Endothelial cell of umbilical vein (primary cell): ENCODE measurements at regions not wholly inside any gene's neighbourhood (a gene's known extent, or its start where the extent isn't known, plus 50 kb on each side); places are given as distances from the start of the nearest gene placed in this dataset.
A peak's percentile ranks its signal among the peaks of the same experiment; 100 is the strongest.

ENCODE experiments used
- EZH2 ChIP-seq: IDR thresholded peaks from 2 replicates; pipeline ENCODE4 v1.6.1; 2012; ENCODE audit warnings: borderline replicate concordance, low read depth, mild to moderate bottlenecking, moderate library complexity, low read length, inconsistent platforms; ENCODE audit not compliant: severe bottlenecking
- JUN ChIP-seq: IDR thresholded peaks from 2 replicates; pipeline ENCODE4 v1.6.1; 2011; ENCODE audit warnings: borderline replicate concordance, low read depth; ENCODE audit not compliant: insufficient read length, insufficient read depth
- POLR2A ChIP-seq: IDR thresholded peaks from 2 replicates; pipeline ENCODE4 v1.6.1; 2012; ENCODE audit warnings: low read depth, mild to moderate bottlenecking, control low read depth, low read length
- POLR2AphosphoS5 ChIP-seq: IDR thresholded peaks from 2 replicates; pipeline ENCODE4 v1.6.1; 2012; ENCODE audit warnings: low read depth, mild to moderate bottlenecking, control low read depth, low read length, moderate library complexity; ENCODE audit not compliant: insufficient read depth
- TF ChIP-seq, protein P1 (sequence below), 2 donors: IDR thresholded peaks; 1 replicate in 1 of 2; 2 replicates in 1 of 2; pipeline ENCODE4 v1.5.1; 2011; ENCODE audit warnings: low read length in 2 of 2, mild to moderate bottlenecking in 2 of 2, moderate library complexity in 2 of 2, control low read depth in 1 of 2, inconsistent platforms in 1 of 2, low read depth in 1 of 2; ENCODE audit not compliant: insufficient read depth in 1 of 2; ENCODE audit errors: extremely low read depth in 1 of 2

DNA sequence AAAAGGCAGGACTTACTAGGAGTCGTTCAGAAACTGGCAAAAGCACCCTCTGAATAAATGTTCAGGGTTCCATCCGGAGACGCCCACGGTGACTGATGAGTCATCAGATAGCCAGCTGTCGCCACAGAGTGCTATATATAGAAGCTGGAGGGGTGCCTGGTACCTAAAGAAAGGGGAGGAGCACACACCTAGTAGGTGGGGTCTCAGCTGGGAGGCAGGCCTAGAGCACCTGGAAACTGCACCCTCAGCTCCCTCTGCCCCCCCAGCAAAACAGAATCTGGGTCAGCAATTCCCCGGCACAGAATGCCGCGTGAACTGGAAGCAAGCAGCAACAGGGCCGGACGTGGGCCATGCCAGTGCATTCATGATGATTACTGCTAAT, 242.0 kb downstream of the BCOR start:
- TF ChIP-seq, protein P1, sequence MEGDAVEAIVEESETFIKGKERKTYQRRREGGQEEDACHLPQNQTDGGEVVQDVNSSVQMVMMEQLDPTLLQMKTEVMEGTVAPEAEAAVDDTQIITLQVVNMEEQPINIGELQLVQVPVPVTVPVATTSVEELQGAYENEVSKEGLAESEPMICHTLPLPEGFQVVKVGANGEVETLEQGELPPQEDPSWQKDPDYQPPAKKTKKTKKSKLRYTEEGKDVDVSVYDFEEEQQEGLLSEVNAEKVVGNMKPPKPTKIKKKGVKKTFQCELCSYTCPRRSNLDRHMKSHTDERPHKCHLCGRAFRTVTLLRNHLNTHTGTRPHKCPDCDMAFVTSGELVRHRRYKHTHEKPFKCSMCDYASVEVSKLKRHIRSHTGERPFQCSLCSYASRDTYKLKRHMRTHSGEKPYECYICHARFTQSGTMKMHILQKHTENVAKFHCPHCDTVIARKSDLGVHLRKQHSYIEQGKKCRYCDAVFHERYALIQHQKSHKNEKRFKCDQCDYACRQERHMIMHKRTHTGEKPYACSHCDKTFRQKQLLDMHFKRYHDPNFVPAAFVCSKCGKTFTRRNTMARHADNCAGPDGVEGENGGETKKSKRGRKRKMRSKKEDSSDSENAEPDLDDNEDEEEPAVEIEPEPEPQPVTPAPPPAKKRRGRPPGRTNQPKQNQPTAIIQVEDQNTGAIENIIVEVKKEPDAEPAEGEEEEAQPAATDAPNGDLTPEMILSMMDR (IDR thresholded peaks at IDR 0.05; ENCODE audit: extremely low read depth in 1 of 2, insufficient read depth in 1 of 2, low read depth in 1 of 2, low read length in 2 of 2): no peak
- TF ChIP-seq JUN (peak; percentile 54), EZH2 (no peak), POLR2AphosphoS5 (no peak), POLR2A (no peak)
